LNCAP (cell line): ENCODE measurements at regions not wholly inside any gene's neighbourhood (a gene's known extent, or its start where the extent isn't known, plus 50 kb on each side); places are given as distances from the start of the nearest gene placed in this dataset.

Source experiments
- TF ChIP-seq, protein P1 (sequence below): fragments of 450-650 bp; IDR thresholded peaks from 2 replicates; pipeline ENCODE4 v1.5.1; 2017; ENCODE audit warnings: mild to moderate bottlenecking

GRCh38 chr2:237262838-237263771 lies 150.9 kb downstream of the COL6A3 start:
- TF ChIP-seq, protein P1, sequence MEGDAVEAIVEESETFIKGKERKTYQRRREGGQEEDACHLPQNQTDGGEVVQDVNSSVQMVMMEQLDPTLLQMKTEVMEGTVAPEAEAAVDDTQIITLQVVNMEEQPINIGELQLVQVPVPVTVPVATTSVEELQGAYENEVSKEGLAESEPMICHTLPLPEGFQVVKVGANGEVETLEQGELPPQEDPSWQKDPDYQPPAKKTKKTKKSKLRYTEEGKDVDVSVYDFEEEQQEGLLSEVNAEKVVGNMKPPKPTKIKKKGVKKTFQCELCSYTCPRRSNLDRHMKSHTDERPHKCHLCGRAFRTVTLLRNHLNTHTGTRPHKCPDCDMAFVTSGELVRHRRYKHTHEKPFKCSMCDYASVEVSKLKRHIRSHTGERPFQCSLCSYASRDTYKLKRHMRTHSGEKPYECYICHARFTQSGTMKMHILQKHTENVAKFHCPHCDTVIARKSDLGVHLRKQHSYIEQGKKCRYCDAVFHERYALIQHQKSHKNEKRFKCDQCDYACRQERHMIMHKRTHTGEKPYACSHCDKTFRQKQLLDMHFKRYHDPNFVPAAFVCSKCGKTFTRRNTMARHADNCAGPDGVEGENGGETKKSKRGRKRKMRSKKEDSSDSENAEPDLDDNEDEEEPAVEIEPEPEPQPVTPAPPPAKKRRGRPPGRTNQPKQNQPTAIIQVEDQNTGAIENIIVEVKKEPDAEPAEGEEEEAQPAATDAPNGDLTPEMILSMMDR, result no peak

DNA sequence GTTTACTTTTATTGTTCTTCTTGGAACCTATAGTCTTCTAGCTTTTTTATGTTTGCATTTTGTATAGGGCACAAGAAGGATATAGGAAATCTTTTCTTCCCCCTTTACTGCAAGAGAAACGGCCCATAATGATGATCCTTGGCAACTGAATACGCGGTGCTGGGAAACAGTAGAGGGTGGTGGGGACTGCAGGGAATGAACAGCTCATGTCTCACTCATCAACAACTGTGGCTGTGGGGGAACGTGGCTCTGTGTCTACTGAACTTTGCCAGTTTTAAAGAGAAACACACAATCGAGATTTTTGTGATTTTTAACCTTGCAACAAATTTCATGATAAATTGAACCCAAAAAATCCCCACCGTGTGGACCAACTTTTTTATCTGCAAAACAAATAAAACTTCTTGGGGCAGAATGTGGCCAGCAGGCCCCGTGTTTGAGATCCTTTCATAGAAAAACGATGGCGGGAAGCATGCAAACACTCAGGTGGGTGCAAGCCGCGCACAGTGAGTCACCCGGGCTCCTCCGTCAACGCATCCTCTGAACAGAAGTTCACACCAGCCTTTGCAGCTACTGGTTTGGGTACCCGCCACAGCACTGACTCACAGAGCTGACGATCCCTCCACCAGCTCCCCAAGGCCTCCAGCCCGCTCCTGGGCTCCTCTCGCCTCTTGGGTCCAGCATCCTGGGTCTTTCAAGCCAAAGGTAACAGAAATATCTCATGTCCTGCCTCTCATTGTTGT lies 149.3 kb downstream of the COL6A3 start:
- TF ChIP-seq, protein P1, result no peak

DNA sequence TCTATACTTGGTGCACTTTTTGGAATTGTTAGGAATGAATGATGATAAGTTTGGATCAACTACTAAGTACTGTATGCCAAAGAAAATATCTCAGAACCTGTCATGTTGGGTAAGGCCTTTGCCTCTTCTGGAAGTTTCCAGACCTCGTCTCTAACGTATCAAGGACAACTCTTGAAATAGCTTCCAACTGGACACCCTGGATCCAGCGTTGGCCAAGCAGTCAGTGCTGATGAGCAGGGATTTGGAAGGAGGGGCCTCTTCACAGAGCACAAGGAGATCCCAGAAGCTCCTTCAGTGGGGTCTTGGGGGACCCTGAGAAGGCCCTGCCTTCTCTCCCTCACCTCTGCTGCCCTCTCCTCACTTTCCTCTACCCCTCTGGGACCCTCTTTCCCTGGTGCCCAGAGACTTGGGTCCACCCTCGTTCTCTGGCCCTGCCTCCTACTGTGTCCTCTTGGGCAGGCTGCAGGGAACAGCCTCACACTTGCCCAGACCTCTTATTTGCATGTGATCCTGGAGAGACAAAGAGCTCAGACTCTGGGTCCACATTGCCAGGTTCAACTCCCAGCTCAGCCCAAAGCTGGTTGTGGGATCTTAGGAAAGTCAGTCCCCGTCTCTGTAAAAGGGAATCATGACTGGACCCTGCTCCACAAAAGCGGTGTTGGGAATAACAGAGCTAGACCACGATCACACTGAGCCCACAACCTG lies 145.8 kb downstream of the COL6A3 start:
- TF ChIP-seq, protein P1, result no peak

DNA sequence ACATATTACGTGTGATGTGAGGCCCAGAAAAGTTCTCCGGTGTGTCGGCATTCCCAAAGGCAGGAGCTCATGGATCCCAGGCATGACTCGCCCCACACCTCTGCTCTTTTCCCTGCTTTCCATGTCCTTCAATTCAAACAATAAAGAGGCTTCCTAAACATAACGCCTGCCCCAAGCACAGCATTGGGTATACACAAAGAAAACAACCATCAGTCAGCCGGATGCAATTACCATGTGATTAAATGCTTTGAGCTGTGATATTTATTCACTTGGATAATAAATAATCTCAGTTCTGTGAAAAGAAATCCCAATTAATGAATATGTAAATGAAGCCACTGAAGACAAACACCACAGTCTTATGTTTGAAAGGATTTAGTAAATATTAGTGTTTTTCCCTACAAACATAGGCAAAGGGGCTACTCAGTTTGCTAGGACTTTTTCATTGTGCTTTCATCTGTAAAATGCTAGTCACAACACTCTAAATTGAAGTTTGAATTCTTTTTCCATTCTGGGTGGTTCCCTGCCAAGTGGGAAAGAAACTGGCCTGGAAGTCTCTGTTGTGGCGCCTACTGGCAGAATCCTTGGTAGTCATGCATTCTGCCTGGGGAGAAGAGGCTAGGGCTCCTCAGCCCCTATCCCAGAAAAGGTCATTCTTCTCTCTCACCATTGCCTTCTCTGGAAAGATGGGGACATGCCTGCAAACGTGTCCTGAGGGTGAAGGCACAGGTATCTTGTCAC lies 144.7 kb downstream of the COL6A3 start:
- TF ChIP-seq, protein P1, result no peak

- TF ChIP-seq, protein P1, result no peak
These were observed 143.4 kb downstream of the COL6A3 start for GRCh38 chr2:237270520-237270919.

DNA sequence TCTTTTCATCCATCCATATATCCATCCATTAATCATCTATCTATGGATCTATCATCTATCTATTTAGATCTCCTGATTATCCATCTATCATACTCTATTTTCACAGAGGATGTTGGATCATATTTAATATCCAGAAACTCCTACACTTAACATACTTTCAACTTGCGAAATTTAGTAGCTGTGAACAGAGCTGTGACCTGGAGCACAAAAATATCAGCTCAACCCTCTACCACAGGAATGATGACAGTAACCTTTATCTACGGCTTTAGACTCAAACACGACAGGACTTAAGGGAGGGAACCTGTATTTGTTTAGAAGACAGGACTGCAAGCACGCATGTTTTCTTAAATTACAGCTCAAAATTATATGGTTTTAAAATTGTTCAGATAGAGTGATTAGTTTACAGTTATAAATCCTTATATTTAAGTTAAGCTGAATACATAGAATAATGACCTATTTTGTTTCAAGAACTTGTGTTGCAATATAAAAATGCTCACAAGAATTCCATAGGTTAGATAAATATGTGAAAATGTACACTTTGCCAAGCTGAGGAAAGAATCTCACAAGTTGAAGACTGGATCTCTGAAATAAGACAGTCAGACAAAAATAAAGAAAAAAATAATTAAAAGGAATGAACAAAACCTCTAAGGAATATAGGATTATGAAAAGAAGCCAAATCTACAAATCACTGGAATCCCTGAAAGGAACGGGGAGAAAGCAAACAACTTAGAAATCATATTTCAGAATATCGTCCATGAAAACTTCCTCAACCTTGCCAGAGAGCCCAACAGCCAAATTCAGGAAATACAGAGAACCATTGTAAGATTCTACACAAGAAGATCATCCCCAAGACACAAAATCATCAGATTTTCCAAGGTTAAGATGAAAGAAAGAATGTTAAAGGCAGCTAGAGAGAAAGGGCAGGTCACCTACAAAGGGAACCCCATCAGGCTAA lies 142.0 kb downstream of the COL6A3 start:
- TF ChIP-seq, protein P1, result no peak
